ENCODE measurements at regions not wholly inside any gene's neighbourhood (a gene's known extent, or its start where the extent isn't known, plus 50 kb on each side); places are given as distances from the start of the nearest gene placed in this dataset.

- no peak overlapping the region for H3K4me3 Mint-ChIP-seq (ENCODE audit: unreplicated experiment)
- peaks cover 15% of the 10 kb centered on the region for H3K4me1 Mint-ChIP-seq (ENCODE audit: insufficient read depth, unreplicated experiment)
- H3K9me3 Mint-ChIP-seq (ENCODE audit: unreplicated experiment), result peaks cover 7% of the 10 kb centered on the region
- intact Hi-C loops (cut with micrococcal nuclease), result no loop called here
- no peak for TF ChIP-seq CTCF (IDR thresholded peaks at IDR 0.05; ENCODE audit: unreplicated experiment)
- DNase-seq (ENCODE audit: unreplicated experiment), result no peak
- H3K36me3 Mint-ChIP-seq (ENCODE audit: insufficient read depth, unreplicated experiment), result no peaks in the 10 kb centered on the region
- ChIA-PET POLR2A (interaction anchor here (3.5 kb wide), 1 partner anchor 10 kb away, joined by 12 read pairs; no protein-coding TSS in a partner anchor), CTCF (no interaction called here)
- no peaks in the 10 kb centered on the region for H3K27me3 Mint-ChIP-seq (ENCODE audit: insufficient read depth, unreplicated experiment)
- H3K27ac Mint-ChIP-seq (ENCODE audit: low read depth, unreplicated experiment), result no peak overlapping the region
- no TSS peak for BruUV-seq (replicated peaks)
Observed at GRCh38 chr21:43322311-43322710, 104.6 kb downstream of the SIK1 start.

GRCh38 chr21:43321611-43322010 is 105.3 kb downstream of the SIK1 start:
- no peak for DNase-seq (ENCODE audit: unreplicated experiment)
- ChIA-PET CTCF (interaction anchor here (1.0 kb wide), 1 partner anchor 324 kb away, joined by 3 read pairs; no protein-coding TSS in a partner anchor), POLR2A (interaction anchor here (3.5 kb wide), 1 partner anchor 9 kb away, joined by 12 read pairs; no protein-coding TSS in a partner anchor)
- Mint-ChIP-seq H3K27ac (ENCODE audit: low read depth, unreplicated experiment) (no peak overlapping the region), H3K36me3 (ENCODE audit: insufficient read depth, unreplicated experiment) (no peaks in the 10 kb centered on the region), H3K4me1 (ENCODE audit: insufficient read depth, unreplicated experiment) (peaks cover 15% of the 10 kb centered on the region), H3K9me3 (ENCODE audit: unreplicated experiment) (peaks cover 7% of the 10 kb centered on the region), H3K4me3 (ENCODE audit: unreplicated experiment) (no peak overlapping the region), H3K27me3 (ENCODE audit: insufficient read depth, unreplicated experiment) (no peaks in the 10 kb centered on the region)
- no TSS peak for BruUV-seq (replicated peaks)
- no peak for TF ChIP-seq CTCF (IDR thresholded peaks at IDR 0.05; ENCODE audit: unreplicated experiment)
- intact Hi-C loops (cut with micrococcal nuclease), result no loop called here

- ChIA-PET POLR2A (interaction anchor here (3.5 kb wide), 1 partner anchor 9 kb away, joined by 12 read pairs; no protein-coding TSS in a partner anchor), CTCF (interaction anchor here (1.0 kb wide), 1 partner anchor 325 kb away, joined by 3 read pairs; no protein-coding TSS in a partner anchor)
- BruUV-seq (replicated peaks), result no TSS peak
- H3K4me1 Mint-ChIP-seq (ENCODE audit: insufficient read depth, unreplicated experiment), result peaks cover 15% of the 10 kb centered on the region
- TF ChIP-seq CTCF (IDR thresholded peaks at IDR 0.05; ENCODE audit: unreplicated experiment), result no peak
- intact Hi-C loops (cut with micrococcal nuclease), result no loop called here
- no peak overlapping the region for H3K4me3 Mint-ChIP-seq (ENCODE audit: unreplicated experiment)
- H3K27me3 Mint-ChIP-seq (ENCODE audit: insufficient read depth, unreplicated experiment), result no peaks in the 10 kb centered on the region
- H3K36me3 Mint-ChIP-seq (ENCODE audit: insufficient read depth, unreplicated experiment), result no peaks in the 10 kb centered on the region
- peaks cover 7% of the 10 kb centered on the region for H3K9me3 Mint-ChIP-seq (ENCODE audit: unreplicated experiment)
- no peak for DNase-seq (ENCODE audit: unreplicated experiment)
- H3K27ac Mint-ChIP-seq (ENCODE audit: low read depth, unreplicated experiment), result no peak overlapping the region
Observed at GRCh38 chr21:43321111-43321510, 105.8 kb downstream of the SIK1 start.

- Mint-ChIP-seq H3K9me3 (ENCODE audit: unreplicated experiment) (peaks cover 7% of the 10 kb centered on the region), H3K27ac (ENCODE audit: low read depth, unreplicated experiment) (no peak overlapping the region), H3K4me1 (ENCODE audit: insufficient read depth, unreplicated experiment) (peaks cover 15% of the 10 kb centered on the region), H3K27me3 (ENCODE audit: insufficient read depth, unreplicated experiment) (no peaks in the 10 kb centered on the region), H3K4me3 (ENCODE audit: unreplicated experiment) (no peak overlapping the region), H3K36me3 (ENCODE audit: insufficient read depth, unreplicated experiment) (no peaks in the 10 kb centered on the region)
- no peak for DNase-seq (ENCODE audit: unreplicated experiment)
- ChIA-PET POLR2A (interaction anchor here (0.6 to 3.5 kb wide), 5 partner anchors 8 to 345 kb away, joined by 3 to 12 read pairs (median 4); no protein-coding TSS in a partner anchor), CTCF (interaction anchor here (1.0 kb wide), 1 partner anchor 325 kb away, joined by 3 read pairs; no protein-coding TSS in a partner anchor)
- BruUV-seq (replicated peaks), result no TSS peak
- no peak for TF ChIP-seq CTCF (IDR thresholded peaks at IDR 0.05; ENCODE audit: unreplicated experiment)
- intact Hi-C loops (cut with micrococcal nuclease), result no loop called here
Observed at GRCh38 chr21:43320526-43320925, 106.4 kb downstream of the SIK1 start.

Measured in MCF 10A (cell line).